ENCODE measurements at regions not wholly inside any gene's neighbourhood (a gene's known extent, or its start where the extent isn't known, plus 50 kb on each side); places are given as distances from the start of the nearest gene placed in this dataset.

- TF ChIP-seq, protein P1, sequence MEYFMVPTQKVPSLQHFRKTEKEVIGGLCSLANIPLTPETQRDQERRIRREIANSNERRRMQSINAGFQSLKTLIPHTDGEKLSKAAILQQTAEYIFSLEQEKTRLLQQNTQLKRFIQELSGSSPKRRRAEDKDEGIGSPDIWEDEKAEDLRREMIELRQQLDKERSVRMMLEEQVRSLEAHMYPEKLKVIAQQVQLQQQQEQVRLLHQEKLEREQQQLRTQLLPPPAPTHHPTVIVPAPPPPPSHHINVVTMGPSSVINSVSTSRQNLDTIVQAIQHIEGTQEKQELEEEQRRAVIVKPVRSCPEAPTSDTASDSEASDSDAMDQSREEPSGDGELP (CRISPR knock-in tag; IDR thresholded peaks at IDR 0.05; ENCODE audit: borderline replicate concordance) = no peak
- TF ChIP-seq PURB (CRISPR knock-in tag; IDR thresholded peaks at IDR 0.05; ENCODE audit: low read depth) (no peak), ZBTB17 (CRISPR knock-in tag; IDR thresholded peaks at IDR 0.05) (no peak), RERE (CRISPR knock-in tag; IDR thresholded peaks at IDR 0.05; ENCODE audit: borderline replicate concordance) (no peak), ZBTB12 (CRISPR knock-in tag; IDR thresholded peaks at IDR 0.05) (no peak), SRF (CRISPR knock-in tag; IDR thresholded peaks at IDR 0.05) (no peak), ZNF57 (CRISPR knock-in tag; IDR thresholded peaks at IDR 0.05) (no peak), MYC (IDR thresholded peaks at IDR 0.05; ENCODE audit: low read depth, low read length) (no peak), MYC (CRISPR knock-in tag; IDR thresholded peaks at IDR 0.05; ENCODE audit: borderline replicate concordance, low read depth) (no peak), PYGO2 (tag; IDR thresholded peaks at IDR 0.05) (no peak)
- TF ChIP-seq, protein P2, sequence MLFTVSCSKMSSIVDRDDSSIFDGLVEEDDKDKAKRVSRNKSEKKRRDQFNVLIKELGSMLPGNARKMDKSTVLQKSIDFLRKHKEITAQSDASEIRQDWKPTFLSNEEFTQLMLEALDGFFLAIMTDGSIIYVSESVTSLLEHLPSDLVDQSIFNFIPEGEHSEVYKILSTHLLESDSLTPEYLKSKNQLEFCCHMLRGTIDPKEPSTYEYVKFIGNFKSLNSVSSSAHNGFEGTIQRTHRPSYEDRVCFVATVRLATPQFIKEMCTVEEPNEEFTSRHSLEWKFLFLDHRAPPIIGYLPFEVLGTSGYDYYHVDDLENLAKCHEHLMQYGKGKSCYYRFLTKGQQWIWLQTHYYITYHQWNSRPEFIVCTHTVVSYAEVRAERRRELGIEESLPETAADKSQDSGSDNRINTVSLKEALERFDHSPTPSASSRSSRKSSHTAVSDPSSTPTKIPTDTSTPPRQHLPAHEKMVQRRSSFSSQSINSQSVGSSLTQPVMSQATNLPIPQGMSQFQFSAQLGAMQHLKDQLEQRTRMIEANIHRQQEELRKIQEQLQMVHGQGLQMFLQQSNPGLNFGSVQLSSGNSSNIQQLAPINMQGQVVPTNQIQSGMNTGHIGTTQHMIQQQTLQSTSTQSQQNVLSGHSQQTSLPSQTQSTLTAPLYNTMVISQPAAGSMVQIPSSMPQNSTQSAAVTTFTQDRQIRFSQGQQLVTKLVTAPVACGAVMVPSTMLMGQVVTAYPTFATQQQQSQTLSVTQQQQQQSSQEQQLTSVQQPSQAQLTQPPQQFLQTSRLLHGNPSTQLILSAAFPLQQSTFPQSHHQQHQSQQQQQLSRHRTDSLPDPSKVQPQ (CRISPR knock-in tag; IDR thresholded peaks at IDR 0.05; ENCODE audit: borderline replicate concordance) = no peak
Measured at GRCh38 chr2:128621074-128621473, 302.4 kb upstream of the HS6ST1 start (continued).
